Osteocyte (in vitro differentiated cells): ENCODE measurements at regions not wholly inside any gene's neighbourhood (a gene's known extent, or its start where the extent isn't known, plus 50 kb on each side); places are given as distances from the start of the nearest gene placed in this dataset.

Experiments used
- DNase-seq: peaks from one replicate; pipeline ENCODE4 v3.0.0; 2021; ENCODE audit warnings: mixed read lengths; ENCODE audit not compliant: unreplicated experiment; ENCODE audit errors: extremely low spot score
- H3K27ac Mint-ChIP-seq: one replicate; pipeline ENCODE4 v1.8.0; 2021; ENCODE audit warnings: mild to moderate bottlenecking, mixed read lengths; ENCODE audit not compliant: unreplicated experiment
- H3K27me3 Mint-ChIP-seq: one replicate; pipeline ENCODE4 v1.8.0; 2021; ENCODE audit warnings: mixed read lengths; ENCODE audit not compliant: unreplicated experiment
- H3K36me3 Mint-ChIP-seq: one replicate; pipeline ENCODE4 v1.8.0; 2021; ENCODE audit warnings: mixed read lengths; ENCODE audit not compliant: unreplicated experiment
- H3K4me1 Mint-ChIP-seq: one replicate; pipeline ENCODE4 v1.8.0; 2021; ENCODE audit warnings: mixed read lengths; ENCODE audit not compliant: unreplicated experiment
- H3K4me3 Mint-ChIP-seq: one replicate; pipeline ENCODE4 v1.8.0; 2021; ENCODE audit warnings: mild to moderate bottlenecking, moderate library complexity, mixed read lengths; ENCODE audit not compliant: unreplicated experiment
- H3K9me3 Mint-ChIP-seq: one replicate; pipeline ENCODE4 v1.8.0; 2021; ENCODE audit warnings: mixed read lengths; ENCODE audit not compliant: unreplicated experiment
- TF ChIP-seq, protein P1 (sequence below): fragments of 200-600 bp; sonication (generic); IDR thresholded peaks from 2 replicates; pipeline ENCODE4 v1.5.0; 2021; ENCODE audit warnings: antibody characterized with exemption, mild to moderate bottlenecking, moderate library complexity

DNA sequence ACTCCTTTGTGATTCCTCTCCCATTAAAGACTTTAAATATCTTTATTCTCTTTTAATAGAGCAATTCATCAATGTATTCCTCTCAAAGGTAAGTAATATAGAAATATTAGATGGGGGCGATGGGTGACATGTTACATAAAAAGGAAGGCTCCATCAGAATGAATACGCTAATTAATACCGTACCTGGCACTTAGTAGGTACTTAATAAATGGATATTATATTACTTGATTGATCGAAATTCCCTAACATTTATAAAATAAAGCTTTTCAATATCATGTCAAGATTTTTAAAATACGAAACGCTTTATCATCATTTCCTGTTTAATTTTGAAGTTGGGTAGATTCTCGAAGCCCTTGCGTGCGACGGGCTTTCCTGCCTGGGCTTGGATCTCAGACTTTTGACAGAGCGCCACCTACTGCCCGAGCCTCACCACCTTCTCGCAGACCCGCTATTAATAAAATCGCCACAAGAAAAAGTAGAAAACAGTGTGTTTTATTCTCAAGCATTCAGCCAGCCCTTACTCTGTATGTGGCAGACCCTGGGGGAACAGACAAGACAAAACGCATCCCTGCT, 99.4 kb downstream of the C5orf15 start:
- Mint-ChIP-seq H3K9me3 (no peaks in the 10 kb centered on the region), H3K36me3 (no peaks in the 10 kb centered on the region), H3K4me1 (peaks cover 20% of the 10 kb centered on the region), H3K4me3 (no peak overlapping the region), H3K27ac (no peak overlapping the region), H3K27me3 (peaks cover 8% of the 10 kb centered on the region)
- peak; percentile 89 for DNase-seq
- TF ChIP-seq, protein P1, sequence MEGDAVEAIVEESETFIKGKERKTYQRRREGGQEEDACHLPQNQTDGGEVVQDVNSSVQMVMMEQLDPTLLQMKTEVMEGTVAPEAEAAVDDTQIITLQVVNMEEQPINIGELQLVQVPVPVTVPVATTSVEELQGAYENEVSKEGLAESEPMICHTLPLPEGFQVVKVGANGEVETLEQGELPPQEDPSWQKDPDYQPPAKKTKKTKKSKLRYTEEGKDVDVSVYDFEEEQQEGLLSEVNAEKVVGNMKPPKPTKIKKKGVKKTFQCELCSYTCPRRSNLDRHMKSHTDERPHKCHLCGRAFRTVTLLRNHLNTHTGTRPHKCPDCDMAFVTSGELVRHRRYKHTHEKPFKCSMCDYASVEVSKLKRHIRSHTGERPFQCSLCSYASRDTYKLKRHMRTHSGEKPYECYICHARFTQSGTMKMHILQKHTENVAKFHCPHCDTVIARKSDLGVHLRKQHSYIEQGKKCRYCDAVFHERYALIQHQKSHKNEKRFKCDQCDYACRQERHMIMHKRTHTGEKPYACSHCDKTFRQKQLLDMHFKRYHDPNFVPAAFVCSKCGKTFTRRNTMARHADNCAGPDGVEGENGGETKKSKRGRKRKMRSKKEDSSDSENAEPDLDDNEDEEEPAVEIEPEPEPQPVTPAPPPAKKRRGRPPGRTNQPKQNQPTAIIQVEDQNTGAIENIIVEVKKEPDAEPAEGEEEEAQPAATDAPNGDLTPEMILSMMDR: peak; percentile 92

DNA sequence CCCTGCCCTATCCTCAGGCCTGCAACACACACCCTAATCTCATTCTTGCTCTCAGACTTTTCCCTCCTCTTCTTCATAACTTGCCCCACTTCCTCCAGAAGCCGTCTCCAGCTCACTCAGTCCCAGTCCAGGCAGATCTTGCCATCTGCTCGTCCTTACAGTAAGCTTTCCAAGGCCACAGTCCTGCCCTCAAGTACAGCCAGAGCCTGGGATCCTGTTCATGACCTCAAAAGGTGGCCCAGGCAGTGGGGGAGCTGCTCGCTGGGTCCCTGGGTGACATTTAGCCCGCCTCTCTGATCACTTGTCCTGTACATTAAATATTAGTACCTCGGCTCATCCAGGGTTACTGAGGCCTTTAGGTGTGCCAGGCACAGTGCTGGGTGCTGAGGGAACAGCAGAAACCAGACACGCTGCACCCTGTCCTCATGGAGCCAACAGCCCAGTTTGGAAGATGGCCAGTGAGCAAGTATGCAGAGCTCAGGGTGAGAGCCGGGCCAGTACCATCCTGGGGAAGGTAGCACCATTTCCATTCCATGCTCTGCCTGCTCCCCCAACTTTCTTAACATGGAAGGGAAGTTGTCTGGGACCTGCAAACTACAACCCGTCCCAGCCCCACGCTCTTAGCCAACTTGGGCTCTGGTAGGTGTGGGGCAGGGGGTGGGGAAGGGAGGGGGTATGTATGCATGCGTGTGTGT, 100.4 kb downstream of the C5orf15 start:
- peaks cover 10% of the 10 kb centered on the region for H3K27me3 Mint-ChIP-seq
- no peaks in the 10 kb centered on the region for H3K9me3 Mint-ChIP-seq
- H3K4me3 Mint-ChIP-seq: no peak overlapping the region
- no peak for DNase-seq
- H3K27ac Mint-ChIP-seq: no peak overlapping the region
- H3K36me3 Mint-ChIP-seq: no peaks in the 10 kb centered on the region
- TF ChIP-seq, protein P1: no peak
- H3K4me1 Mint-ChIP-seq: peaks cover 15% of the 10 kb centered on the region

- Mint-ChIP-seq H3K9me3 (no peaks in the 10 kb centered on the region), H3K27me3 (peaks cover 13% of the 10 kb centered on the region), H3K4me1 (peaks cover 8% of the 10 kb centered on the region), H3K36me3 (no peaks in the 10 kb centered on the region), H3K27ac (no peak overlapping the region), H3K4me3 (no peak overlapping the region)
- DNase-seq: no peak
- TF ChIP-seq, protein P1: no peak
Observed at GRCh38 chr5:133867341-133867740, 101.1 kb downstream of the C5orf15 start.

DNA sequence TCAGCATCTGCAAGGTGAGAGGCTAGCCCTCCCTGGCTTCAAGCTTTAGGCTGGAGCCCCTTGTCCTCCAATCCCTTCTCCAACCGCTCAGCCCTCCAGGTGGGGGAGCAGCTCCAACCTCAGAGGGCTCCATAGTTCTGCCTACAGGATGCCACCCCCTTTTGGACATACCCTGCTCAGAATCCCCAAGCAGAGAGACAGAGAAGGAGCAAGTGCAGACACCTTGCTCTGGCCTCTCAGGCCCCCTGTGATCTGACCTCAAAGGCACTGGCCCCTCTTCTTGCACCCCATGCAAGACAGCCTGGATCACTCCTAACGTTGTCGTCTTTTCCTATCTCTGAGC, 101.6 kb downstream of the C5orf15 start:
- Mint-ChIP-seq H3K27me3 (peaks cover 13% of the 10 kb centered on the region), H3K27ac (no peak overlapping the region), H3K9me3 (no peaks in the 10 kb centered on the region), H3K4me1 (peaks cover 6% of the 10 kb centered on the region), H3K4me3 (no peak overlapping the region), H3K36me3 (no peaks in the 10 kb centered on the region)
- no peak for DNase-seq
- TF ChIP-seq, protein P1: no peak

- H3K27ac Mint-ChIP-seq: no peak overlapping the region
- no peak overlapping the region for H3K4me3 Mint-ChIP-seq
- TF ChIP-seq, protein P1: no peak
- no peaks in the 10 kb centered on the region for H3K36me3 Mint-ChIP-seq
- H3K27me3 Mint-ChIP-seq: peaks cover 15% of the 10 kb centered on the region
- no peak for DNase-seq
- H3K9me3 Mint-ChIP-seq: no peaks in the 10 kb centered on the region
- H3K4me1 Mint-ChIP-seq: peaks cover 6% of the 10 kb centered on the region
Observed at GRCh38 chr5:133866160-133866902, 102.1 kb downstream of the C5orf15 start.
